Stomach (tissue), 4 donors: ENCODE measurements at regions not wholly inside any gene's neighbourhood (a gene's known extent, or its start where the extent isn't known, plus 50 kb on each side); places are given as distances from the start of the nearest gene placed in this dataset.

Source experiments
- CTCF ChIP-seq, 7 experiments: fragments of 450-650 bp in 4 of 7; fragments of 200-600 bp in 3 of 7; sonication (generic) in 3 of 7; IDR thresholded peaks; one replicate each; pipeline ENCODE4 v1.5.1; 2016 to 2019; ENCODE audit warnings: antibody characterized with exemption in 7 of 7, control low read depth in 2 of 7, mild to moderate bottlenecking in 1 of 7
- POLR2A ChIP-seq, 4 donors: fragments of 450-650 bp; IDR thresholded peaks; one replicate each; pipeline ENCODE4 v1.6.1; 2016; ENCODE audit warnings: antibody characterized with exemption in 4 of 4, control low read depth in 2 of 4, mild to moderate bottlenecking in 1 of 4, moderate library complexity in 1 of 4
- POLR2AphosphoS5 ChIP-seq, 3 donors: sonication (generic); formaldehyde crosslinking; IDR thresholded peaks; one replicate each; pipeline ENCODE4 v1.6.1; 2016; ENCODE audit warnings: antibody characterized with exemption in 3 of 3

- no peak for TF ChIP-seq CTCF (IDR thresholded peaks at IDR 0.05)
- no peak for TF ChIP-seq POLR2A (IDR thresholded peaks at IDR 0.05)
- no peak for TF ChIP-seq POLR2AphosphoS5 (IDR thresholded peaks at IDR 0.05)
Measured at GRCh38 chr1:228810878-228811711, 75.8 kb downstream of the RHOU start.
